SU-DHL-6 (cell line): ENCODE measurements at regions not wholly inside any gene's neighbourhood (a gene's known extent, or its start where the extent isn't known, plus 50 kb on each side); places are given as distances from the start of the nearest gene placed in this dataset.

ENCODE experiments used
- H2AFZ ChIP-seq: fragments of 200-600 bp; sonication (generic); 2 replicates; pipeline ENCODE4 v1.6.1; 2014; ENCODE audit warnings: low read depth, mild to moderate bottlenecking, moderate library complexity, mixed read lengths, antibody characterized with exemption, low read length; ENCODE audit not compliant: severe bottlenecking
- H3F3A ChIP-seq: fragments of 200-600 bp; shearing (Covaris generic); 2 replicates; pipeline ENCODE4 v1.6.0; 2016; ENCODE audit warnings: antibody characterized with exemption, mild to moderate bottlenecking; ENCODE audit not compliant: insufficient read depth
- H3K27ac ChIP-seq: fragments of 200-600 bp; sonication (generic); 2 replicates; pipeline ENCODE4 v1.5.1; 2016; ENCODE audit warnings: low read depth, mild to moderate bottlenecking, low read length, moderate library complexity, mixed read lengths
- H3K27me3 ChIP-seq: fragments of 200-600 bp; sonication (generic), shearing (Covaris generic); 2 replicates; pipeline ENCODE4 v1.6.0; 2014; ENCODE audit warnings: mild to moderate bottlenecking, low read length
- H3K36me3 ChIP-seq: fragments of 200-600 bp; sonication (generic); 2 replicates; pipeline ENCODE4 v1.6.1; 2014; ENCODE audit warnings: mild to moderate bottlenecking, low read length, mixed read lengths
- H3K4me2 ChIP-seq: fragments of 300-600, 200-600 bp; shearing (Covaris generic), sonication (generic); 2 replicates; pipeline ENCODE4 v1.6.0; 2014; ENCODE audit warnings: low read length, low read depth, mild to moderate bottlenecking; ENCODE audit not compliant: poor library complexity, severe bottlenecking
- H3K4me3 ChIP-seq: fragments of 200-600 bp; sonication (generic); 2 replicates; pipeline ENCODE4 v1.5.1; 2014; ENCODE audit warnings: antibody characterized with exemption, low read length, mild to moderate bottlenecking, mixed read lengths; ENCODE audit not compliant: insufficient read depth, poor library complexity, severe bottlenecking
- H3K79me2 ChIP-seq: fragments of 200-600 bp; sonication (generic); 2 replicates; pipeline ENCODE4 v1.6.1; 2014; ENCODE audit warnings: mild to moderate bottlenecking, low read length, moderate library complexity; ENCODE audit not compliant: insufficient read depth
- H3K9ac ChIP-seq: fragments of 200-600 bp; sonication (generic); 2 replicates; pipeline ENCODE4 v1.7.0; 2014; ENCODE audit warnings: mild to moderate bottlenecking, low read length
- H3K9me2 ChIP-seq: fragments of 200-600 bp; sonication (generic); replicated peaks from 2 replicates; pipeline ENCODE4 v1.6.1; 2014; ENCODE audit warnings: low read length; ENCODE audit not compliant: insufficient read depth
- H3K9me3 ChIP-seq: fragments of 200-600 bp; sonication (generic); 2 replicates; pipeline ENCODE4 v1.6.1; 2014; ENCODE audit warnings: low read length, mixed read lengths; ENCODE audit not compliant: insufficient read depth
- H4K20me1 ChIP-seq: fragments of 200-600 bp; sonication (generic); 2 replicates; pipeline ENCODE4 v1.6.1; 2014; ENCODE audit warnings: low read depth, mild to moderate bottlenecking, antibody characterized with exemption, low read length, moderate library complexity, mixed read lengths
- EZH2phosphoT487 ChIP-seq: fragments of 200-600 bp; sonication (generic), shearing (Covaris generic); conservative IDR thresholded peaks from 2 replicates; pipeline ENCODE4 v1.6.1; 2018; ENCODE audit warnings: mild to moderate bottlenecking, antibody characterized with exemption, low read length, moderate library complexity, mixed read lengths
- TF ChIP-seq, protein P1 (sequence below): fragments of 200-600 bp; sonication (generic); IDR thresholded peaks from one replicate; pipeline ENCODE4 v1.5.1; 2017; ENCODE audit warnings: antibody characterized with exemption, mild to moderate bottlenecking, low read length, moderate library complexity; ENCODE audit not compliant: insufficient read depth, poor library complexity, severe bottlenecking

DNA sequence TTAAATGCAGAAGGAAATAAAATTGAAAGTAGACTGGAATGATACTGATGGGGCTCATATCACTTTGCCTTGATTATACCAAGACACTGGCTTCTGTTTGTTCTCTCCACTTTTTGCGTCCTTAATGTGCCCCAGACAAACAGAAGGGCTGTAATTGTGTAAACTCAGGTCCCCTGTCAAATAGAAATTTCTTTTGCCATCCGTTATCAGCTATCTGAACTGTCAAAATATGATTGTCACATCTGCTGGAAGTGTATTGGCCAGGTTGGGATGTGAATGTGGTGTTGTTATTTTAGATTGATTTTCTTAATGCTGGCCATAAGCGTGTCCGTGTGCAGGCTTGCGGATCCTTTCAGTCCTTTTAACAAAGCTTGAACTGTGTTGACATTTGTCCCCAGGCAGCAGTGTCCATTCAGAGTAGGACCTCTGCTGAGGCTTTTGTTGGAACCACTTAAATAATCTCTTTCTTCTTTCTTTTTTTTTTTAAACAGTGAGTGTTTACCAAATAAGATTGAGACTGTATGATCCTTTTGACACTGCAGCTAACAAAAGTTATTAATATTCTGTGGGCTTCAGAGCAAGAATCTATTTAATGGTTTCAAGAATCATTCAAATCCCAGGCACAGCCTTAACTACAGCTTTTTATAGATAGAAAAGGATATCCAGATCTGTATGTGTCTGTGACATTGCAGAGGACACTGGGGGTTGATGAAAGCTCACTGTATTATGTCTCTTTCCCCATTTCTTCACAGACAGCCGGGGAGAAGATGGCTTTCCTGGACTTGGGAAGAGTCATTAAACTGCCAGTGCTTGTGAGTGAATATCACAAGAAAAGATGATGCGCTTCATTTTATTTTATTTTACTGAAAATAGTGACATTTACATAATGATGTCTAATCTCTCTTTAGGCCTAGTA, 171.7 kb downstream of the ZNF608 start:
- Histone ChIP-seq H3K9me2 (no peaks in the 10 kb centered on the region), H3K27ac (no peak overlapping the region), H3K27me3 (no peaks in the 10 kb centered on the region), H3K79me2 (no peaks in the 10 kb centered on the region), H3K4me3 (no peak overlapping the region), H3K9me3 (no peaks in the 10 kb centered on the region), H3K4me2 (no peak overlapping the region), H2AFZ (no peak overlapping the region), H4K20me1 (no peaks in the 10 kb centered on the region), H3F3A (no peaks in the 10 kb centered on the region), H3K36me3 (no peaks in the 10 kb centered on the region), H3K9ac (no peak overlapping the region)
- no peak for TF ChIP-seq EZH2phosphoT487
- TF ChIP-seq, protein P1, sequence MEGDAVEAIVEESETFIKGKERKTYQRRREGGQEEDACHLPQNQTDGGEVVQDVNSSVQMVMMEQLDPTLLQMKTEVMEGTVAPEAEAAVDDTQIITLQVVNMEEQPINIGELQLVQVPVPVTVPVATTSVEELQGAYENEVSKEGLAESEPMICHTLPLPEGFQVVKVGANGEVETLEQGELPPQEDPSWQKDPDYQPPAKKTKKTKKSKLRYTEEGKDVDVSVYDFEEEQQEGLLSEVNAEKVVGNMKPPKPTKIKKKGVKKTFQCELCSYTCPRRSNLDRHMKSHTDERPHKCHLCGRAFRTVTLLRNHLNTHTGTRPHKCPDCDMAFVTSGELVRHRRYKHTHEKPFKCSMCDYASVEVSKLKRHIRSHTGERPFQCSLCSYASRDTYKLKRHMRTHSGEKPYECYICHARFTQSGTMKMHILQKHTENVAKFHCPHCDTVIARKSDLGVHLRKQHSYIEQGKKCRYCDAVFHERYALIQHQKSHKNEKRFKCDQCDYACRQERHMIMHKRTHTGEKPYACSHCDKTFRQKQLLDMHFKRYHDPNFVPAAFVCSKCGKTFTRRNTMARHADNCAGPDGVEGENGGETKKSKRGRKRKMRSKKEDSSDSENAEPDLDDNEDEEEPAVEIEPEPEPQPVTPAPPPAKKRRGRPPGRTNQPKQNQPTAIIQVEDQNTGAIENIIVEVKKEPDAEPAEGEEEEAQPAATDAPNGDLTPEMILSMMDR, result no peak

DNA sequence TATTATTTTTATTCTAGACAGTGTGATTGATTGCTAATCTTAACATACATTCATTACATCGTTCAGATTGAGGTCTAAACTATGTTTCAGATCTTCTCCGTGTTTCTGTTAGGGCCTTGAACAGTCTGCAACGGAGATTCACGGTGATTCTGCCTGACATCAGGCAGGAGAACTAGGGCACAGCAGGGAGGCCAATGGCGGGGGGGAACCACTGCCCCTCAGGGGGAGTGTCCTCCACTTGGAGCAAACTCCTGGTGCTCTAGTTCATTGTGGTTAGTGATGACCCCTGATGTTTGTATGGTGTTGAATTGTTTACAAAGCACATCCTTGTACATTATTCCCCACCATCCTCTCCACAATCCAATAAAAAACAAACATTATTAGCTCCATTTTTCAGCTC, 173.5 kb downstream of the ZNF608 start:
- Histone ChIP-seq H3K36me3 (no peaks in the 10 kb centered on the region), H3K9ac (no peak overlapping the region), H2AFZ (no peak overlapping the region), H3F3A (no peaks in the 10 kb centered on the region), H4K20me1 (no peaks in the 10 kb centered on the region), H3K4me2 (no peak overlapping the region), H3K4me3 (no peak overlapping the region), H3K9me3 (no peaks in the 10 kb centered on the region), H3K79me2 (no peaks in the 10 kb centered on the region), H3K27ac (no peak overlapping the region), H3K27me3 (no peaks in the 10 kb centered on the region), H3K9me2 (no peaks in the 10 kb centered on the region)
- TF ChIP-seq EZH2phosphoT487, result no peak
- TF ChIP-seq, protein P1, result no peak

DNA sequence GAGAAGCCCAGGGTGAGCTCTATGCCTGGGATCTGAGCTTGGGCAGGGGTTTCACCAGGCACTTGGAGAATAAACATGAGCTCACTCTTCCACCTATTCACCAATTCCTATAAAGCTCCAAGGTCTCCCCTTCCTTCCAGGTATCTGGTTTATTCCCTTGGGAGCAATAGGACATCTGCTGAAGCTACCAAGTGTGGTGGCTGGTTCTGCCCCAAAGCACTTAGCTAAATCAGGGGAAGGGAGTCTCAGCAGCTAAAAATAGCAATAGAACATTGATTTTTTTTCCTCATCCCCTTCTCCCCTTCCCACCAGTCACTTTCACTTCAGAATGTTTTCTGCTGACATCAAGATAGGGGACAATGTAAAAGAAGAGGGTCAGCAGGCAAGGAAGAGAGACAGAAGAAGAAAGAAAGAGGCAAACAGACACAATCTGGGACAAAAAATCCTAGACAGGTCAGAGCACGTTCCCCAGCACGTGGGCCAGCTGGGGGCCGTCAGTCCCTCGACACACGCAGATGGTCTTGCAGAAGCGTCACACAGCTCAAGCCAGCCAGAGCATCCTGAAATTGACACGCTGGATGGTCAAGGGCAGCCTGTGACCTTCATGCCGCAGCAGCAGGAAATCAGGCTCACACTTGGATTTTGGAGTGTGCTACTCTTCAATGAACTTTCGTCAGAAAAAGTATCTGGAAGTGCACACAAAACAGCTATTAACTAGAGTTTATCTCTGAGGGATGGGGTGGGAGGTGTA, 176.0 kb downstream of the ZNF608 start:
- H3K79me2 ChIP-seq, result no peaks in the 10 kb centered on the region
- no peak overlapping the region for H3K9ac ChIP-seq
- no peaks in the 10 kb centered on the region for H3K27me3 ChIP-seq
- no peaks in the 10 kb centered on the region for H4K20me1 ChIP-seq
- H3K9me2 ChIP-seq, result no peaks in the 10 kb centered on the region
- H2AFZ ChIP-seq, result no peak overlapping the region
- no peaks in the 10 kb centered on the region for H3K9me3 ChIP-seq
- H3K27ac ChIP-seq, result no peak overlapping the region
- H3F3A ChIP-seq, result no peaks in the 10 kb centered on the region
- H3K36me3 ChIP-seq, result no peaks in the 10 kb centered on the region
- H3K4me3 ChIP-seq, result no peak overlapping the region
- TF ChIP-seq EZH2phosphoT487, result no peak
- TF ChIP-seq, protein P1, result no peak
- no peak overlapping the region for H3K4me2 ChIP-seq
